ENCODE measurements at regions not wholly inside any gene's neighbourhood (a gene's known extent, or its start where the extent isn't known, plus 50 kb on each side); places are given as distances from the start of the nearest gene placed in this dataset.

DNA sequence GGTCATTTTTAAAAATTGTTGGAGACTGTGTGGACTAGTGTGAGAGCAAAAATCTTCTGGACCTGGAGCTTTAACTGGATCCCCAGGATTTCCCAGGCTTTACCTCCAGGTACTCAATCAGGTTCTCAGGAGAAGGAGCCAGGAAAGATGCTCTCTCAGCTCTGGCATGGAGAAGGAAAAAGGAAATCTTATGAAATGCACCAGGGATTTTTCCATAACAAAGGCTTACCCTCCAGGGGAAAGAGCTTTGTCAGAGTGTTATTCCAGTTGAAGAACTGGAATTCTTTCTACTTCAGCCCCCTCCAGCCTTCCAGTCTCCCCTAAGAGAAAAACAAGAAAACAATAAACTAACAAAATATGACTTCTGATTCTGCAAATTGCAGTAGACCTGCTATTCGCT is 436.7 kb upstream of the ANKRD30A start:
- no peak overlapping the region for H3K9ac ChIP-seq (ENCODE audit: low read length)
- H3K4me3 ChIP-seq (ENCODE audit: low read length), result no peak overlapping the region
- no peak overlapping the region for H2AFZ ChIP-seq (ENCODE audit: low read depth, low read length)
- no peaks in the 10 kb centered on the region for H3K4me1 ChIP-seq (ENCODE audit: low read length)
- no peaks in the 10 kb centered on the region for H4K20me1 ChIP-seq (ENCODE audit: insufficient read depth, low read length)
- no peaks in the 10 kb centered on the region for H3K27me3 ChIP-seq (ENCODE audit: low read depth, low read length)
- H3K79me2 ChIP-seq (ENCODE audit: low read length), result no peaks in the 10 kb centered on the region
- H3K27ac ChIP-seq (ENCODE audit: low read length), result no peak overlapping the region
- H3K36me3 ChIP-seq (replicated peaks; ENCODE audit: low read depth, low read length), result no peaks in the 10 kb centered on the region
- H3K4me2 ChIP-seq (ENCODE audit: low read length), result no peak overlapping the region
- TF ChIP-seq EZH2phosphoT487 (IDR thresholded peaks at IDR 0.05; ENCODE audit: low read depth), result no peak
- TF ChIP-seq CTCF (IDR thresholded peaks at IDR 0.05; ENCODE audit: low read depth, low read length), result no peak
- H3K9me3 ChIP-seq (ENCODE audit: insufficient read depth, low read length), result no peaks in the 10 kb centered on the region

DNA sequence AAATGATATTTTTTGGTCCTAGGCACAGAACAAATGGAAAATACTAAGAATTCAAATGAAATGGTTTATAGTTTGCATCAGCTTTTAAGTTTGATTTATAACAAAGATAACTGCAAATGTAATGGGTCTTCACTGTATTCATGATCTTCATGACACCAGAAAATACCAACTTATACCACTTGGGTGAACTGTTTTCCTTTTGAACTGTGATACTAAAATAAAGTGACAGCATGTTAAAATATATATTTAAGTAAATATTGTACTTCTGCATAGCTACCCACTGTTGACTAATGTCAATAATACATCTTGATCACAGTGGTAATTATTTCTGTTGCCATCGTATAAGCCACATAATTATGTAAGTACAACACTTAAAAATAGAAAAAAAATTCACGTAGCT is 442.0 kb upstream of the ANKRD30A start:
- H4K20me1 ChIP-seq (ENCODE audit: insufficient read depth, low read length), result no peaks in the 10 kb centered on the region
- H3K27me3 ChIP-seq (ENCODE audit: low read depth, low read length), result no peaks in the 10 kb centered on the region
- no peak overlapping the region for H2AFZ ChIP-seq (ENCODE audit: low read depth, low read length)
- no peak overlapping the region for H3K4me2 ChIP-seq (ENCODE audit: low read length)
- no peak overlapping the region for H3K27ac ChIP-seq (ENCODE audit: low read length)
- no peaks in the 10 kb centered on the region for H3K79me2 ChIP-seq (ENCODE audit: low read length)
- H3K36me3 ChIP-seq (replicated peaks; ENCODE audit: low read depth, low read length), result no peaks in the 10 kb centered on the region
- H3K9ac ChIP-seq (ENCODE audit: low read length), result no peak overlapping the region
- H3K4me3 ChIP-seq (ENCODE audit: low read length), result no peak overlapping the region
- H3K4me1 ChIP-seq (ENCODE audit: low read length), result no peaks in the 10 kb centered on the region
- no peaks in the 10 kb centered on the region for H3K9me3 ChIP-seq (ENCODE audit: insufficient read depth, low read length)
- TF ChIP-seq EZH2phosphoT487 (IDR thresholded peaks at IDR 0.05; ENCODE audit: low read depth), result no peak
- TF ChIP-seq CTCF (IDR thresholded peaks at IDR 0.05; ENCODE audit: low read depth, low read length), result no peak

- Histone ChIP-seq H3K4me3 (ENCODE audit: low read length) (no peak overlapping the region), H3K36me3 (replicated peaks; ENCODE audit: low read depth, low read length) (no peaks in the 10 kb centered on the region), H3K4me1 (ENCODE audit: low read length) (no peaks in the 10 kb centered on the region), H3K27me3 (ENCODE audit: low read depth, low read length) (no peaks in the 10 kb centered on the region), H3K27ac (ENCODE audit: low read length) (no peak overlapping the region), H3K9ac (ENCODE audit: low read length) (no peak overlapping the region), H2AFZ (ENCODE audit: low read depth, low read length) (no peak overlapping the region), H4K20me1 (ENCODE audit: insufficient read depth, low read length) (no peaks in the 10 kb centered on the region), H3K9me3 (ENCODE audit: insufficient read depth, low read length) (no peaks in the 10 kb centered on the region), H3K79me2 (ENCODE audit: low read length) (no peaks in the 10 kb centered on the region), H3K4me2 (ENCODE audit: low read length) (no peak overlapping the region)
- no peak for TF ChIP-seq EZH2phosphoT487 (IDR thresholded peaks at IDR 0.05; ENCODE audit: low read depth)
- no peak for TF ChIP-seq CTCF (IDR thresholded peaks at IDR 0.05; ENCODE audit: low read depth, low read length)
These were observed 443.4 kb upstream of the ANKRD30A start for GRCh38 chr10:36681751-36682632.

DNA sequence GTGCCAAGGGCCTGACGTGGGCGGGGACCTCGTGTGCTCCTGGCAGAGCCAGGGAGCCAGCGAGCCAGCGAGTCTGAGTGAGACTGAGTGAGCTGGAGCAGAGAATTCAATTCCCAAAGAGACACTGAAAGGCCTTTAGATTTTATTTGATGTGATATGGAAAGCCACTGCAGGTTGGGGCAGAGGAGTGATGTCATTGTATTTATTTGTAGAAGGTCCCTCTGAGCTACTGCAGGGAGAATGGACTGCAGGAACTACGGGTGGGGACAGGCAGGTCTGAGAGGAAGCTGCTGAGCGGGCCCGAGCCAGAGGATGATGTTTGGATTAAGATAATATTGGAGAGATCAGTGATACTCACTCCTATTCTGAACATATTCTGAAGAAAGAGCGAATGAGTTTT is 445.8 kb upstream of the ANKRD30A start:
- H3K36me3 ChIP-seq (replicated peaks; ENCODE audit: low read depth, low read length), result no peaks in the 10 kb centered on the region
- H3K27me3 ChIP-seq (ENCODE audit: low read depth, low read length), result no peaks in the 10 kb centered on the region
- no peak overlapping the region for H3K4me3 ChIP-seq (ENCODE audit: low read length)
- H3K27ac ChIP-seq (ENCODE audit: low read length), result no peak overlapping the region
- H3K4me1 ChIP-seq (ENCODE audit: low read length), result no peaks in the 10 kb centered on the region
- no peak overlapping the region for H3K4me2 ChIP-seq (ENCODE audit: low read length)
- H3K9ac ChIP-seq (ENCODE audit: low read length), result no peak overlapping the region
- no peak overlapping the region for H2AFZ ChIP-seq (ENCODE audit: low read depth, low read length)
- H3K9me3 ChIP-seq (ENCODE audit: insufficient read depth, low read length), result no peaks in the 10 kb centered on the region
- H4K20me1 ChIP-seq (ENCODE audit: insufficient read depth, low read length), result no peaks in the 10 kb centered on the region
- no peaks in the 10 kb centered on the region for H3K79me2 ChIP-seq (ENCODE audit: low read length)
- TF ChIP-seq EZH2phosphoT487 (IDR thresholded peaks at IDR 0.05; ENCODE audit: low read depth) (no peak), CTCF (IDR thresholded peaks at IDR 0.05; ENCODE audit: low read depth, low read length) (no peak)

Measured in OCI-LY3 (cell line).